Neural cell (in vitro differentiated cells): ENCODE measurements at regions not wholly inside any gene's neighbourhood (a gene's known extent, or its start where the extent isn't known, plus 50 kb on each side); places are given as distances from the start of the nearest gene placed in this dataset.

Experiments
- CTCF ChIP-seq: fragments of 450-650 bp; IDR thresholded peaks from 2 replicates; pipeline ENCODE4 v1.5.1; 2014; ENCODE audit warnings: antibody characterized with exemption, mild to moderate bottlenecking, moderate library complexity; ENCODE audit not compliant: poor library complexity, severe bottlenecking
- EP300 ChIP-seq: fragments of 450-650 bp; conservative IDR thresholded peaks from 2 replicates; pipeline ENCODE4 v1.6.1; 2014; ENCODE audit warnings: antibody characterized with exemption, mild to moderate bottlenecking, moderate library complexity; ENCODE audit not compliant: poor library complexity, severe bottlenecking
- EZH2 ChIP-seq: fragments of 200-600, 300-800 bp; shearing (Covaris generic), sonication (generic); IDR thresholded peaks from 2 replicates; pipeline ENCODE4 v1.6.1; 2014; ENCODE audit warnings: antibody characterized with exemption, low read length, borderline replicate concordance, mild to moderate bottlenecking; ENCODE audit not compliant: insufficient read depth, poor library complexity, severe bottlenecking
- MXI1 ChIP-seq: fragments of 450-650 bp; conservative IDR thresholded peaks from 2 replicates; pipeline ENCODE4 v1.6.1; 2014; ENCODE audit warnings: antibody characterized with exemption, mild to moderate bottlenecking; ENCODE audit not compliant: poor library complexity, severe bottlenecking
- POLR2AphosphoS5 ChIP-seq: IDR thresholded peaks from 2 replicates; pipeline ENCODE4 v1.6.1; 2012
- RAD21 ChIP-seq: fragments of 450-650 bp; conservative IDR thresholded peaks from 2 replicates; pipeline ENCODE4 v1.6.1; 2014; ENCODE audit warnings: antibody characterized with exemption, mild to moderate bottlenecking, moderate library complexity
- REST ChIP-seq: IDR thresholded peaks from 2 replicates; pipeline ENCODE4 v1.6.1; 2012; ENCODE audit warnings: borderline replicate concordance
- SMC3 ChIP-seq: fragments of 450-650 bp; conservative IDR thresholded peaks from 2 replicates; pipeline ENCODE4 v1.6.1; 2014; ENCODE audit warnings: antibody characterized with exemption, mild to moderate bottlenecking, moderate library complexity; ENCODE audit not compliant: poor library complexity
- TAF1 ChIP-seq: IDR thresholded peaks from 2 replicates; pipeline ENCODE4 v1.6.1; 2012; ENCODE audit warnings: low read depth

GRCh38 chr11:71095294-71095850, 157.0 kb downstream of the SHANK2 start:
- TF ChIP-seq CTCF (no peak), SMC3 (no peak), EZH2 (no peak), RAD21 (no peak), EP300 (no peak), POLR2AphosphoS5 (no peak), MXI1 (no peak), TAF1 (no peak), REST (no peak)
